ENCODE measurements at regions not wholly inside any gene's neighbourhood (a gene's known extent, or its start where the extent isn't known, plus 50 kb on each side); places are given as distances from the start of the nearest gene placed in this dataset.
"Not testable (repeated sequence)": the region's sequence is repeated elsewhere in the genome, so short reads cannot be mapped to it uniquely, and the experiment has no call there.

DNA sequence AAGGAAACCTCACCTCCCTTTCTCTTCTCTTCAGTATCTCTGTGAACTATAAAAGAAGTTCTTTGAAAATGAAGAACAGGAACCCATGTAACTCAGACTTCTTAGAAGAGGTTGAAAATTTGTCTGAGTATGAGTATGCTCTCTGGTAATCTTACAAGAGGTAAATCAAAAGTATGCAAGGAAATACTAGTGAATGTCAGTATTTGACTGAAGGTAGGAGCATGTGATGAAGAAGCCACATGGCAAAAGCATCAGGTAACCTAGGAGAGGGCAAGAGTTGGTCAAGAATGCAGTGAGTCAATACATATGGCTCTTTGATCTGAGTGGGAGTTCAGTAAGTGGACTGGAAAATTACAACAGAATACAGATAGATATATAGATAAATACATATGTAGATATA is 133.0 kb upstream of the NECTIN3 start:
- Mint-ChIP-seq H3K9me3 (peaks cover 0 to 12% (median 5%) of the 10 kb centered on the region in 8 donors), H3K27me3 (peaks cover 5 to 13% of the 10 kb centered on the region in 2 donors), H3K4me1 (no peaks in the 10 kb centered on the region), H3K36me3 (peaks cover 0 to 3% of the 10 kb centered on the region in 2 donors), H3K4me3 (no peak overlapping the region), H3K27ac (no peak overlapping the region)
- no peak overlapping the region for H3K27ac ChIP-seq (ENCODE audit: low read depth, low read length)
- H3K4me1 ChIP-seq (ENCODE audit: insufficient read depth, low read length) = no peaks in the 10 kb centered on the region
- ChIA-PET POLR2A (ENCODE audit: partially characterized antibody) (no interaction called here), CTCF (ENCODE audit: partially characterized antibody) (no interaction called here)
- H3K4me3 ChIP-seq (ENCODE audit: low read length in 2 of 2) = no peak overlapping the region
- intact Hi-C loops (cut with micrococcal nuclease) = no loop called here
- H3K36me3 ChIP-seq (ENCODE audit: insufficient read depth, low read length) = no peaks in the 10 kb centered on the region
- no peaks in the 10 kb centered on the region for H3K27me3 ChIP-seq (ENCODE audit: insufficient read depth, low read length)
- no peak for DNase-seq
- no peaks in the 10 kb centered on the region for H3K9me3 ChIP-seq (ENCODE audit: control insufficient read depth in 1 of 2, low read length in 2 of 2)

DNA sequence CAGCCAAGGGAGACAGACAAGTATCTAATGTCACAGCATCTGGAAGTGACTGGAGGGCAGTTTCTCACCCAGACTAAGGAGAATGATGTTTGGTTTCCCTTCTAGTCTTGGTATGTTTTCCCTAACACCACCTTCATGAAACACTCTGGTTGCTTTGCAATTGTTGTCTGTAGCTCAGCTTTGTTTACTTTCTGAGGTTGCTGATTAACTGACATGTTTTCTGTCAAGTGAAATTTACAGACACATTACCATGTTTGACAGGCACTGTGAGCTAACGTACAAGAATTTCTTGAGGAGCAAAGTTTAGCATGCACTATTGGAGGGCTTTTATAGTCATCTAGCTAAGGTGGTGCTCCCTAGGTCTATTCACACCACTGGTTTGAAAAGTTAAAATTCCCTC is 131.6 kb upstream of the NECTIN3 start:
- Mint-ChIP-seq H3K36me3 (peaks cover 0 to 3% of the 10 kb centered on the region in 2 donors), H3K9me3 (peaks cover 0 to 21% (median 16%) of the 10 kb centered on the region in 8 donors), H3K27ac (no peak overlapping the region), H3K4me1 (no peaks in the 10 kb centered on the region), H3K4me3 (no peak overlapping the region), H3K27me3 (peaks cover 5 to 11% of the 10 kb centered on the region in 2 donors)
- Histone ChIP-seq H3K36me3 (ENCODE audit: insufficient read depth, low read length) (no peaks in the 10 kb centered on the region), H3K4me3 (ENCODE audit: low read length in 2 of 2) (no peak overlapping the region), H3K27ac (ENCODE audit: low read depth, low read length) (no peak overlapping the region), H3K4me1 (ENCODE audit: insufficient read depth, low read length) (no peaks in the 10 kb centered on the region), H3K27me3 (ENCODE audit: insufficient read depth, low read length) (no peaks in the 10 kb centered on the region), H3K9me3 (ENCODE audit: control insufficient read depth in 1 of 2, low read length in 2 of 2) (peaks cover 0 to 3% of the 10 kb centered on the region in 2 donors)
- ChIA-PET CTCF (ENCODE audit: partially characterized antibody) (no interaction called here), POLR2A (ENCODE audit: partially characterized antibody) (no interaction called here)
- no peak for DNase-seq
- intact Hi-C loops (cut with micrococcal nuclease) = no loop called here

DNA sequence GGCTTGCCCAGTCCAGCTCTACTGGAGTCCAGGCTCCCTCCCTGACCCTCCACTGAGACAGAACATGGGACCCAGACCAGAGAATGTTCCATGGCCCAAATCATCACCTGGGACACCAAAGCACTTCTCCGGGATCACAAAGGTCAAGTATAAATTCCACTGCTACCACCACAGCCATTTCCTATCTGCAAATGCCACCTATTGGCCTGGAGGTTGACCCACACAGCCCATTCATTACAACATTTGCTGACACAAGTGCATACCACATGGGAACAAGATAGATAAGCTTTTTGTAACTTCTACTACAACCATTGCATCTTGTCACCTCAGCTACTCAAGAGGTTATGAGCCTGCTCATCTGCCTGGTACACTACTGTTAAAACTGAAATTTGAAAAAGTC is 126.8 kb upstream of the NECTIN3 start:
- intact Hi-C loops (cut with micrococcal nuclease) = no loop called here
- Histone ChIP-seq H3K27me3 (ENCODE audit: insufficient read depth, low read length) (no peaks in the 10 kb centered on the region), H3K27ac (ENCODE audit: low read depth, low read length) (no peak overlapping the region), H3K4me1 (ENCODE audit: insufficient read depth, low read length) (no peaks in the 10 kb centered on the region), H3K4me3 (ENCODE audit: low read length in 2 of 2) (no peak overlapping the region), H3K36me3 (ENCODE audit: insufficient read depth, low read length) (no peaks in the 10 kb centered on the region), H3K9me3 (ENCODE audit: control insufficient read depth in 1 of 2, low read length in 2 of 2) (peaks cover 0 to 4% of the 10 kb centered on the region in 2 donors)
- POLR2A ChIA-PET (ENCODE audit: partially characterized antibody) = no interaction called here
- Mint-ChIP-seq H3K27ac (no peak overlapping the region), H3K4me1 (no peaks in the 10 kb centered on the region), H3K27me3 (peaks cover 1 to 9% of the 10 kb centered on the region in 2 donors), H3K9me3 (peaks cover 3 to 63% (median 54%) of the 10 kb centered on the region in 8 donors), H3K4me3 (no peak overlapping the region), H3K36me3 (peaks cover 11 to 16% of the 10 kb centered on the region in 2 donors)
- CTCF ChIA-PET (ENCODE audit: partially characterized antibody) = no interaction called here
- DNase-seq = no peak

DNA sequence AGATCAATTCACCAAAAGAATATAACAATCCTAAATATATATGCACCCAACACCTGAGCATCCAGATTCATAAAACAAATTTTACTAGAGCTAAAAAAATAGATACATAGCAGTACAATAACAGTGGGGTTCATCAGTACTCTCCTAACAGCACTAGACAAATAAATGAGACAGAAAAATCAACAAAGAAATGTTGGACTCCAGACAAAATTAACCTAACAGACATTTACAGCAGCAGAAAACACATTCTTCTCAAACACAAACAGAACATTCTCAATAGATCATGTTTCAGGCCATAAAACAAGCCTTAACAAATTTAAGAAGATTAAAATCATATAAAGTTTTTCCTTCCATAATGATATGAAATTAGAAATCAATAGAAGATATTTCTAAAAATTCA is 124.8 kb upstream of the NECTIN3 start:
- intact Hi-C loops (cut with micrococcal nuclease) = no loop called here
- DNase-seq = no peak
- H3K27ac Mint-ChIP-seq = no peak overlapping the region
- Histone ChIP-seq H3K36me3 (ENCODE audit: insufficient read depth, low read length) (no peaks in the 10 kb centered on the region), H3K9me3 (ENCODE audit: control insufficient read depth in 1 of 2, low read length in 2 of 2) (peaks cover 0 to 4% of the 10 kb centered on the region in 2 donors), H3K27ac (ENCODE audit: low read depth, low read length) (no peak overlapping the region), H3K27me3 (ENCODE audit: insufficient read depth, low read length) (no peaks in the 10 kb centered on the region), H3K4me1 (ENCODE audit: insufficient read depth, low read length) (no peaks in the 10 kb centered on the region), H3K4me3 (ENCODE audit: low read length in 2 of 2) (no peak overlapping the region)
- H3K9me3 Mint-ChIP-seq = peaks cover 3 to 70% (median 57%) of the 10 kb centered on the region in 8 donors
- POLR2A ChIA-PET (ENCODE audit: partially characterized antibody) = no interaction called here
- H3K4me3 Mint-ChIP-seq = no peak overlapping the region
- CTCF ChIA-PET (ENCODE audit: partially characterized antibody) = no interaction called here
- H3K36me3 Mint-ChIP-seq = peaks cover 10 to 16% of the 10 kb centered on the region in 2 donors
- peaks cover 0 to 4% of the 10 kb centered on the region in 2 donors for H3K27me3 Mint-ChIP-seq
- no peaks in the 10 kb centered on the region for H3K4me1 Mint-ChIP-seq

DNA sequence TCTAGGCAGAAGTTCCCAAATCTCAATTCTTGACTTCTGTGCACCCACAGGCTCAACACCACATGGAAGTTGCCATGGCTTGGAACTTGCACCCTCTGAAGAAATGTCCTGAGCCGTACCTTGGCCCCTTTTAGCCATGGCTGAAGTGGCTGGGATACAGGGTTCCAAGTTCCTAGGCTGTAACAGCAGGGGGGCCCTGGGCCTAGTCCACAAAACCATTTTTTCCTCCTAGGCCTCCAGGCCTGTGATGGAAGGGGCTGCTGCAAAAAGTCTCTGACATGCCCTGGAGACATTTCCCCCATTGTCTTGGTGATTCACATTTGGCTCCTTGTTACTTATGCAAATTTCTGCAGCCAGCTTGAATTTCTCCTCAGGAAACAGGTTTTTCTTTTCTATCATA is 122.4 kb upstream of the NECTIN3 start:
- H3K4me3 ChIP-seq (ENCODE audit: low read length in 2 of 2); H3K4me1 ChIP-seq (ENCODE audit: insufficient read depth, low read length); H3K27ac ChIP-seq (ENCODE audit: low read depth, low read length); DNase-seq; H3K27ac Mint-ChIP-seq; CTCF ChIA-PET (ENCODE audit: partially characterized antibody); H3K27me3 ChIP-seq (ENCODE audit: insufficient read depth, low read length); POLR2A ChIA-PET (ENCODE audit: partially characterized antibody); H3K27me3 Mint-ChIP-seq; H3K4me1 Mint-ChIP-seq; H3K36me3 ChIP-seq (ENCODE audit: insufficient read depth, low read length); H3K4me3 Mint-ChIP-seq; H3K9me3 ChIP-seq (ENCODE audit: control insufficient read depth in 1 of 2, low read length in 2 of 2); intact Hi-C loops (cut with micrococcal nuclease): not testable (repeated sequence)
- H3K36me3 Mint-ChIP-seq = peaks cover 9 to 16% of the 10 kb centered on the region in 2 donors
- peaks cover 3 to 67% (median 46%) of the 10 kb centered on the region in 8 donors for H3K9me3 Mint-ChIP-seq

DNA sequence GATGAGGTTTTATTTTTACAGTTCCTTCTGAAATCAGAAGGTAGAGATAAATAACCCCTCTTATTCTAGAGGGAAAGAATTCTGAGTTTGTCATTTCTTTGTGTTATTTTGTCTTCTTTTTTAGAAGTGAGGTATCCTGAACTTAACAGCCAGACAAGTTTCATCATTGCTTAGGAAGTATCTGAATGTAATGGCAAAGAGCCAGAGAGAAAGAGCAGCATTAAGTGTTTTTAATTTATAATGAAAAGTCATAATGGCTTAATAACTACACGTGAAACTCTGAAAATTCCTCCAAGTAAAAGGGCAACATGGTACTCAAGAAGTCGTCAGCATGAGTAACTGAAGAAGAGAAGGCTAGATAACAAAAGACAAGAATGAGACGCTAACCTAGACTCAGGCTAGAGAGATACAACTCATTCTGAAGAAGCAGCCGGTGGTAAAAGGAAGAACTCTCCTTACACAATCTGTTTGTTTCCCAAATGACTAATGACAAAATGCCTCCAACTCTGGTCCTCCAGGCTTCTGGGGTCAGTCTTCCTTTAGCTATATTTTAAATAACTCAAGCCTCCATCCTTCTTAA is 116.2 kb upstream of the NECTIN3 start:
- H3K36me3 Mint-ChIP-seq = no peaks in the 10 kb centered on the region
- H3K27ac ChIP-seq (ENCODE audit: low read depth, low read length) = no peak overlapping the region
- H3K27ac Mint-ChIP-seq = peak overlapping the region in 1 of 7 donors; percentile 31
- no peaks in the 10 kb centered on the region for H3K27me3 ChIP-seq (ENCODE audit: insufficient read depth, low read length)
- peak overlapping the region in 1 of 8 donors; percentile 10 for H3K4me3 Mint-ChIP-seq
- H3K4me1 Mint-ChIP-seq = no peaks in the 10 kb centered on the region
- peaks cover 0 to 11% (median 2%) of the 10 kb centered on the region in 8 donors for H3K9me3 Mint-ChIP-seq
- no peaks in the 10 kb centered on the region for H3K4me1 ChIP-seq (ENCODE audit: insufficient read depth, low read length)
- no peaks in the 10 kb centered on the region for H3K9me3 ChIP-seq (ENCODE audit: control insufficient read depth in 1 of 2, low read length in 2 of 2)
- H3K36me3 ChIP-seq (ENCODE audit: insufficient read depth, low read length) = no peaks in the 10 kb centered on the region
- H3K4me3 ChIP-seq (ENCODE audit: low read length in 2 of 2) = no peak overlapping the region
- H3K27me3 Mint-ChIP-seq = peaks cover 1 to 3% of the 10 kb centered on the region in 2 donors
- ChIA-PET POLR2A (ENCODE audit: partially characterized antibody) (no interaction called here), CTCF (ENCODE audit: partially characterized antibody) (no interaction called here)
- intact Hi-C loops (cut with micrococcal nuclease) = no loop called here
- DNase-seq = no peak

DNA sequence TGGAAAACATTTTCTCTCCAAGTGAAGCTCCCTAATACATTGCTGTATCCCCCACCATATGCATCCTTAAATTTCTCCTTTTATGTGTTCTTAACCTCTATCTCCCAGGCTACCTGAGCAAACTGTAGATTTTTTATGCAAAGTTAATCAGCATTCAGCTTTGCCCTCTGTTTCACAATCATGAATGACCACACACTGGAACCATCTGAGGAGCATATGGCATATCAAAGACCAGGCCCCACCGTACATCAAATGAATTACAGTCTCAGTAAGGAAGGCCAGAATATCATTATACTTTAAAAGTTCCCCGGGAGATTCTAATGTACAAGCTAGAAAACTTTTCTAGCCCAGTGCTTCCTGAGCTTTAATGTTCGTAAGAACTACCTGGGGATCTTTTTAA is 115.5 kb upstream of the NECTIN3 start:
- Histone ChIP-seq H3K9me3 (ENCODE audit: control insufficient read depth in 1 of 2, low read length in 2 of 2) (no peaks in the 10 kb centered on the region), H3K4me1 (ENCODE audit: insufficient read depth, low read length) (no peaks in the 10 kb centered on the region), H3K27me3 (ENCODE audit: insufficient read depth, low read length) (no peaks in the 10 kb centered on the region), H3K27ac (ENCODE audit: low read depth, low read length) (no peak overlapping the region), H3K36me3 (ENCODE audit: insufficient read depth, low read length) (no peaks in the 10 kb centered on the region), H3K4me3 (ENCODE audit: low read length in 2 of 2) (no peak overlapping the region)
- POLR2A ChIA-PET (ENCODE audit: partially characterized antibody) = no interaction called here
- H3K9me3 Mint-ChIP-seq = peaks cover 0 to 9% (median under 1%) of the 10 kb centered on the region in 8 donors
- H3K4me3 Mint-ChIP-seq = no peak overlapping the region
- CTCF ChIA-PET (ENCODE audit: partially characterized antibody) = no interaction called here
- DNase-seq = no peak
- H3K27ac Mint-ChIP-seq = no peak overlapping the region
- no peaks in the 10 kb centered on the region for H3K36me3 Mint-ChIP-seq
- H3K4me1 Mint-ChIP-seq = no peaks in the 10 kb centered on the region
- intact Hi-C loops (cut with micrococcal nuclease) = no loop called here
- peaks cover 3 to 4% of the 10 kb centered on the region in 2 donors for H3K27me3 Mint-ChIP-seq

Measured in CD4-positive, alpha-beta memory T cell (primary cell).